ENCODE measurements at regions not wholly inside any gene's neighbourhood (a gene's known extent, or its start where the extent isn't known, plus 50 kb on each side); places are given as distances from the start of the nearest gene placed in this dataset.

DNA sequence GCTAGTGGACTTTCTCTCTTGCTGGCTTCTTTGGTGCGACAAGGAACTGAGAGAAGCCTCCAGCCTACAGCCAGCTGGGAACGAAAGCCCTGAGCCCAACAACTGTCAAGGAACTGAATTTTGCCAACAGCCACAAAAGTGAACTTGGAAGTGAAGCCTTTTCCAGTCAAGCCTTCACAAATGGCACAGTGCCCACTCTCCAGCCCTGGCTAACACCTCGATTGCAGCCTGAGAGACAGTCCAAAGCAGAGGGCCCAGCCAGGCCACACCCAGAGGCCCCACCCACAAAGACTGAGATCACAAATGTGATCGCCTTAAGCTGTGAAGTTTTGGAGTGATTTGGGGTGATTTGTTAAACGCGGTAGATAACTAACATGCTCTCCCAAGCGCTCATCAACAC is 244.6 kb upstream of the SDK2 start (continued):
- TF ChIP-seq SUZ12 (IDR thresholded peaks at IDR 0.05; ENCODE audit: low read length) = no peak

DNA sequence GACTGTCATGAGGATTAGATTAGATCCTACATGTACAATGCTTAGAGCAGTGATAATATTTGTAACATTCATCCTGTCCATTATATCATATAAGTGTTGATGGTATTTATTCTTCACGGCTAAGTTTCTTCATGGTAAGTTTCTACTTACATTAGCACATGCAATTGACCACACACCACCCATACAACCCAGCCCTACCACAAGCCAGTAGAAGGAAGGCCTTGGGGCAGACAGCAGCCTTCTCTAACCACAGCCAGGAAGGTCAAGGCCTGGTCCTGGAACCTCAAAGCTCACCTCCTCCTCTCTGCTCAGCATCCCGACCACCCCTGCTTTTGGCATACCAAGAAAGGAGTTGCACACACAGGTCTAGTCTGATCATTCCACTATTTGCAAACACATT is 245.2 kb upstream of the SDK2 start:
- H3K79me2 ChIP-seq (ENCODE audit: control insufficient read depth in 1 of 2, insufficient read depth in 2 of 2, low read length in 2 of 2) = no peaks in the 10 kb centered on the region
- H4K91ac ChIP-seq (replicated peaks; ENCODE audit: insufficient read length, low read length) = no peak overlapping the region
- no peak overlapping the region for H3K4ac ChIP-seq (replicated peaks; ENCODE audit: insufficient read length, low read depth, low read length)
- ChIA-PET POLR2A (ENCODE audit: partially characterized antibody) (no interaction called here), CTCF (ENCODE audit: partially characterized antibody) (interaction anchor here (1.2 kb wide), 1 partner anchor 42 kb away, joined by 3 read pairs; no protein-coding TSS in a partner anchor)
- FAIRE-seq (no peak), DNase-seq (ENCODE audit: low read depth in 1 of 2, low spot score in 2 of 2) (no peak)
- no peak overlapping the region for H4K5ac ChIP-seq (ENCODE audit: insufficient read length, low read depth, low read length)
- no peak overlapping the region for H2BK15ac ChIP-seq (ENCODE audit: low read length)
- no peak overlapping the region for H2BK12ac ChIP-seq (ENCODE audit: low read depth, low read length)
- H3K9me3 ChIP-seq (ENCODE audit: insufficient read depth in 2 of 2, low read depth in 1 of 2, low read length in 1 of 2) = no peaks in the 10 kb centered on the region
- no peak overlapping the region for H3K4me2 ChIP-seq (ENCODE audit: insufficient read depth in 1 of 2, low read depth in 2 of 2, low read length in 2 of 2)
- no peak overlapping the region for H3K9ac ChIP-seq (replicated peaks in 1 of 4; ENCODE audit: extremely low read depth in 1 of 4, low read depth in 3 of 4, low read length in 3 of 4)
- no peak overlapping the region for H2AFZ ChIP-seq (ENCODE audit: low read length)
- no peak overlapping the region for H2BK5ac ChIP-seq (ENCODE audit: low read depth, low read length)
- no peak overlapping the region for H3K18ac ChIP-seq (ENCODE audit: extremely low read depth, low read length)
- H3K14ac ChIP-seq (ENCODE audit: insufficient read length) = no peak overlapping the region
- H3K27ac ChIP-seq (ENCODE audit: low read depth, low read length) = no peak overlapping the region
- no peak overlapping the region for H2BK120ac ChIP-seq (replicated peaks; ENCODE audit: low read depth, low read length)
- no peaks in the 10 kb centered on the region for H3K4me1 ChIP-seq (replicated peaks in 1 of 4; ENCODE audit: control insufficient read depth in 3 of 4, insufficient read depth in 4 of 4, low read length in 3 of 4)
- no peak overlapping the region for H3K4me3 ChIP-seq (ENCODE audit: extremely low read depth in 1 of 4, insufficient read depth in 2 of 4, low read depth in 3 of 4, low read length in 4 of 4)
- no peaks in the 10 kb centered on the region for H4K20me1 ChIP-seq (replicated peaks in 1 of 2; ENCODE audit: control insufficient read depth in 1 of 2, insufficient read depth in 2 of 2, low read length in 2 of 2)
- no peak overlapping the region for H4K8ac ChIP-seq (ENCODE audit: extremely low read depth, insufficient read depth, low read length)
- no peak overlapping the region for H2BK20ac ChIP-seq (ENCODE audit: low read length)
- no peak overlapping the region for H3K23ac ChIP-seq (ENCODE audit: insufficient read length)
- H3K36me3 ChIP-seq (ENCODE audit: control insufficient read depth in 2 of 4, insufficient read depth in 4 of 4, low read length in 3 of 4) = no peaks in the 10 kb centered on the region
- H3K56ac ChIP-seq (replicated peaks; ENCODE audit: insufficient read length, low read depth, low read length) = no peak overlapping the region
- H3K79me1 ChIP-seq (ENCODE audit: low read depth, low read length) = no peaks in the 10 kb centered on the region
- H3K23me2 ChIP-seq (ENCODE audit: low read depth, low read length) = no peaks in the 10 kb centered on the region; the same call in 1 of the 2 replicates
- WGBS, 2 experiments (ENCODE audit: extremely low coverage in 1 of 2, insufficient coverage in 1 of 2, insufficient read length in 1 of 2, insufficient replicate concordance in 2 of 2, low coverage in 1 of 2, low lambda C conversion rate in 2 of 2, missing lambda C conversion rate in 1 of 2) = 91% methylated on average over 2 of the region's 2 CpGs; no CpG with 5 or more reads in 1 of the 2 experiments
- no peak overlapping the region for H2AK5ac ChIP-seq (ENCODE audit: low read depth, low read length)
- H3K27me3 ChIP-seq (replicated peaks in 1 of 4; ENCODE audit: control insufficient read depth in 3 of 4, extremely low read depth in 1 of 4, insufficient read depth in 3 of 4, low read length in 3 of 4) = no peaks in the 10 kb centered on the region
- TF ChIP-seq SRF (IDR thresholded peaks at IDR 0.05; ENCODE audit: low read depth, low read length) = no peak
- TF ChIP-seq POU5F1 (IDR thresholded peaks at IDR 0.05; ENCODE audit: low read depth, low read length) = no peak
- TF ChIP-seq TEAD4 (IDR thresholded peaks at IDR 0.05; ENCODE audit: low read depth, low read length) = no peak
- TF ChIP-seq, protein P1, sequence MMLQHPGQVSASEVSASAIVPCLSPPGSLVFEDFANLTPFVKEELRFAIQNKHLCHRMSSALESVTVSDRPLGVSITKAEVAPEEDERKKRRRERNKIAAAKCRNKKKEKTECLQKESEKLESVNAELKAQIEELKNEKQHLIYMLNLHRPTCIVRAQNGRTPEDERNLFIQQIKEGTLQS (IDR thresholded peaks at IDR 0.05; ENCODE audit: insufficient read depth, low read depth, low read length) = no peak
- no peak for TF ChIP-seq KDM4A (IDR thresholded peaks at IDR 0.05; ENCODE audit: low read depth, low read length, severe bottlenecking)
- no peak for TF ChIP-seq EGR1 (IDR thresholded peaks at IDR 0.05; ENCODE audit: borderline replicate concordance, low read depth, low read length)
- TF ChIP-seq, protein P2, sequence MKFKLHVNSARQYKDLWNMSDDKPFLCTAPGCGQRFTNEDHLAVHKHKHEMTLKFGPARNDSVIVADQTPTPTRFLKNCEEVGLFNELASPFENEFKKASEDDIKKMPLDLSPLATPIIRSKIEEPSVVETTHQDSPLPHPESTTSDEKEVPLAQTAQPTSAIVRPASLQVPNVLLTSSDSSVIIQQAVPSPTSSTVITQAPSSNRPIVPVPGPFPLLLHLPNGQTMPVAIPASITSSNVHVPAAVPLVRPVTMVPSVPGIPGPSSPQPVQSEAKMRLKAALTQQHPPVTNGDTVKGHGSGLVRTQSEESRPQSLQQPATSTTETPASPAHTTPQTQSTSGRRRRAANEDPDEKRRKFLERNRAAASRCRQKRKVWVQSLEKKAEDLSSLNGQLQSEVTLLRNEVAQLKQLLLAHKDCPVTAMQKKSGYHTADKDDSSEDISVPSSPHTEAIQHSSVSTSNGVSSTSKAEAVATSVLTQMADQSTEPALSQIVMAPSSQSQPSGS (IDR thresholded peaks at IDR 0.05; ENCODE audit: low read length) = no peak
- no peak for TF ChIP-seq SP2 (IDR thresholded peaks at IDR 0.05; ENCODE audit: low read length)
- TF ChIP-seq NRF1 (IDR thresholded peaks at IDR 0.05; ENCODE audit: low read depth, low read length) = no peak
- no peak for TF ChIP-seq SAP30 (IDR thresholded peaks at IDR 0.05; ENCODE audit: insufficient read depth, insufficient replicate concordance, low read length)
